Glomerular visceral epithelial cell (primary cell): ENCODE measurements at regions not wholly inside any gene's neighbourhood (a gene's known extent, or its start where the extent isn't known, plus 50 kb on each side); places are given as distances from the start of the nearest gene placed in this dataset.
"Not testable (repeated sequence)": the region's sequence is repeated elsewhere in the genome, so short reads cannot be mapped to it uniquely, and the experiment has no call there.

Experiments used
- DNase-seq: peaks from one replicate; pipeline ENCODE4 v3.0.0-alpha.2; 2016; ENCODE audit errors: extremely low spot score

DNA sequence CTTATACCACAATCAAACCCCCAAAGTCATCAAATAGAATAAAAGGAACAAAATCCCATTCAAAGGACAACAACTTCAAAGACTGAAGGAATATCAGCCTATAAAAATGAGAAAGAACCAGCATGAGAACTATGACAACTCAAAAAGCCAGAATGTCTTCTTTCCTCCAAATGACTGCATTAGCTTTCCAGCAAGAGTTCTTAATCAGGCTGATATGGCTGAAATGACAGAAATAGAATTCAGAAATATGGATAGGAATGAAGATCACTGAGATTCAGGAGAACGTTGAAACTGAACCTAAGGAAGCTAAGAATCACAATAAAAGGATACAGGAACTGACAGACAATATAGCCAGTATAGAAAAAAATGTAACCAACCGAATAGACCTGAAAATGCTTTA lies 109.5 kb downstream of the SINHCAF start:
- DNase-seq: no peak

DNA sequence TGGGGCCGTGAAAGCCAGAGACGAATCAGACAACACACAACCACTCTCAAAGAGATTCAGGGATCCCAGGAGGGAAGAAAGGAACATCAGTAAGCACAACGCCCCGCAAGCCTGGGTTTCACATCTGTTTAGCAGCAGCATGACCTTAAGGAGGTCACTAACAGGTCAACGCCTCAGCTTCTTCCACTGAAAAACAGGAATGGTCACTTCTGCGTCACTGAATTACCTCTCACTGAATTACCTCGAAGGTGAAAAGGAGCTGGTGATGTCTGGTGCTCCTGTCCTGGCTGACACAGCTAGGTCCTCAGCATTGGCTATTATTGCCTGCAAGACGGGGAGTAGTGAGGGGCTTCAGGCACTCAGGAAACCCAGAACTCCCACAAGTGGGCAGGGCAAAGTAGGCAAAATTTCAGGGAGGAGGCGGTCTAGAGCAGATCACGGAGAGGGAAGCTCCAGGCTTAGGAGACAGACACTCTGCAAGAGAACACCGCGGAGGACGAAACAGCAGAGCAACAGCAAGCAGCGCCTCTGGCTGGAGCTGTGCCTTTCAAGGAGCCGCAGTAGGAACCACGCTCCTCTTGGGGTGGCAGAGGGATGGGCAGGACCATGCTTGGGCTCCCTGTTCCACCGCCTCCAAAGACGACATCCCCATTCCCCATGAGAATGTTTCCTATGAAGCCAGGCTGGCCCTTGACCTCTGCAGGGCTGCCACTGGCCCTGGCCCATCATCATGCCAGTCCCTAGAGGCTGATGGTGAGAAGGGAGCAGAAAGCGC lies 108.4 kb downstream of the SINHCAF start:
- no peak for DNase-seq

DNA sequence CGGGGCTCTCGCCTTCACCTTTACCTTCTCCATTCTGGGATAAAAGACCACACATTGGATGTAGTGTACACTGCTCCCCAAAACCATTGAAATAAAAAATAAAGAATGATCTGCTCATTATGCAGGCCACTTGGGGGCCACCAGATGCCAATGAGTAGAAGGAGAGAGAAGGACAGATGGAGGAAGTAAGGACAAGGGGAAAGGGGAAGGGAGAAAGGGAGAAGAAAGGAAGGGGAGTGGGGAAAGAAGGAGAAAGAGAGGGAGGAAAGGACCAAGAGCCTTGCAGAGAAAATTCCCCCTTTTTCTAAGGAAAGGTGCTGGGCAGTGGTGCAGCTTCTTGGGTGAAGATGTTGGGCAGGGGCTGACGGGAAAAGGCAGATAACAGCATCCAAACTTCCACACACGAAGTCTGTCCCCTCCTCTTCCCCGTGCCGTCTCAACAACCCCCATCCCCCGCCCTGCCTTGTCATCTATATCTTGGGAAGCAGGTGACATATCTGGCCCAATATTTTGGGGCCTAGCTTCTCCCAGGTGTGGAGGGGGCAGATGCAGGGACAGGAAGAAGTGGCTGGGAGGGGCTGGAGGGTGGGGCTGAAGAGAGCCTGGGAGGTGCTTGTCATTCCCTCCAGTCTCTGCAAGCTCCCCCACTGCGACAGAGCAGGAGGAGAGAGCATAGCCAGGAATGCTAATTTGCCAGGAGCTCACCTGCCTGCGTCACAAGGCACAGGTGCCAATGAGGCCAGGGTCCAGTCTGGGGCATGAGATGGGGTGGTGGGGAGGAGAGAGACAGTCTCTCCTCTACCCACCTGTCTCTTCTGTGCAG lies 107.5 kb downstream of the SINHCAF start:
- no peak for DNase-seq

DNA sequence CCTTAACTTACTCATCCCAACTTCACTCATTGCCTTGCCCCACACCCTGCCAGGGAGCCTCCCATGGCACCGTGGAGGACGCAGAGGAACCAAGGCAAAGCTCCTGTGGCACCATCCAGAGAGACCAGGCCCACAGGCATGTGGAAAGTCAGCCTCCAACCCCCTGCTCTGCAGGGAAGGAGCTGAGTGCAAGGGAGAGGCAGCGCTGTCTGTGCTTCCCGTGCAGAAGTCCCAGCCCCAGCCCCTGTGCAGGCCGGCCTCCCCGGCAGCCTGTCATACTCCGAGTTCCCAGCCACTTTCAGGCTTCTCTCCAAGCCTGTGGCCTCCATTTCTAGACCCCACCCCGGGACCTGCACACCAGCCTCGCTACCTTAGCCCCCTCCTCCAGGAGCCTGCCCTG lies 106.4 kb downstream of the SINHCAF start:
- DNase-seq: no peak

DNA sequence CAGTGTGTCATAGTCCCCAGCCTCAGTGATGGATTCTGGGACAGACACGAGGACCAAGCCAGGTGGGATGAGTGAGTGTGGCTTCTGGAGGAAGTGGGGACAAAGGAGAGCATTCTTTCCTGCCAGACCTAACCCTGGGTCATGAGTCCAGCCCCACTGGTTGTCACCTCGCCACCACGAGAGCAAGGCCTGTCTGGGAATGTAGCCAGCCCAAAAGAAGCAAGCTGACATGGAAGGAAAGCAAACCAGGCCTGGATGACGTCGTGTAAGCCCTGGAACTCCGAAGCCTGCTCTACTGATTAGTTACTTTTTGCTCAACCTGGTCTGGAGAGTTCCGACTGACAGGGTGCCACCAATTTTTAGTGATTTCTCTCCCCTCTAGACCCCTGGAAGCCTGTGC lies 105.9 kb downstream of the SINHCAF start:
- no peak for DNase-seq

DNA sequence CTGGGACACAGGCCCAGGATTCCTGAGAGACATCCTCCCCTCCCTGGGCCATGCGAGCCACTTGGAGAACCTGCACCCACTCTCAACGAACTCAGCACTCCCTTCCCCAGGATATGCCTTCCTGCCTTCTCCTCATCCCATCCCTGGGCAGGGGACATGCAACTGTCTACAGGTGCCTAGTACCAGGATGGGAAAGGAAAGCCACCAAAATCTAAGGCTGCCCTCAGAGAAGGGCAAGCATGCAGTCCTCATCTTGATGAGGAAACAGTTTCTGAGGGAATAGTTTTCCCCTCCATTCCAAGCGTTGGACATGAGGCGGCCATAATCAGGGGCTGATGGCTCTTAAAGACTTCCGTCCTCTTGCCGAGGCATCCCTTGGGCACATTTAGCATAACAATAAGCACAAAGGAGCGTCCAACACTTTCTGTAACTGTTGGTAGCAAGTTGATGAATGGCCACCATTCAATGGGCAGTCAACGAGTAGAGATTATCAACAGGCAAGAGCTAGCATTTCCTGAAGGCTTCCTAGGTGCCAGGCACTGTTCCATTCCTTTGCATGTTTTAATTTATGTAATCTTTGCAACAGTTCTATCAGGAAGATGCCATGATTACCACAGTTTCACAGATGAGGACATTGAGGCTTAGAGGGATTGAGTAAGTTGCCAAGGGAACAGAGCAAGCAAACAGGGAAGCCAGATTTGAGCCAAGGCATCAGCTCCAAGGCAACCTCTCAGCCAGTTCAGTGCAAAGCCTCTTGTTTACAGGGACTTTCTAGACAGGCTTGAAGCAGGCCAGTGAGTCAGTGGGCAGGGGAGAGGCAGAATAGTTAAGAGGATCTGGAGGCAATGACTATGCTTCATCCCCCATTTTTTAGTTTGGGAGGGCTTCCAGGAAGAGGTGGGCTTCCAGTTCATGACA lies 105.1 kb downstream of the SINHCAF start:
- no peak for DNase-seq

DNA sequence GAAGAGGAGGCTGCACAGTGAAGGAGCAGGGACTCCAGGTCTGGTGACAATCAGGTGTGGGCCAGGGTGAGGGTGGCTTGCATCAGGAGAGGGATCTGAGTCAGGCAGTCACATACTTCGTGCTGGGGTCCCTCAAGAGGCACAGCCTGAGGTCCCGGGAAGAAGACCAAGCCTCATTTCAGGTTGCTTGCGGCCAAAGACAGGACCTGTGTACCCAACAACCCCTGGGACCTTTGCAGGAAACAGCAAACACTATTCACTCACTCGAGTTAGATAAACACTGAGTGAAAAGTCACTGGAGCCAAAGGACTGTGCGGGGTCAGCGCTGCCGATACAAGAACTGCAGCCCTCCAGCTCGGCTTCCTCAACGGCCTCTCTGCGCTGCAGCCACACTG lies 104.4 kb downstream of the SINHCAF start:
- DNase-seq: no peak

DNA sequence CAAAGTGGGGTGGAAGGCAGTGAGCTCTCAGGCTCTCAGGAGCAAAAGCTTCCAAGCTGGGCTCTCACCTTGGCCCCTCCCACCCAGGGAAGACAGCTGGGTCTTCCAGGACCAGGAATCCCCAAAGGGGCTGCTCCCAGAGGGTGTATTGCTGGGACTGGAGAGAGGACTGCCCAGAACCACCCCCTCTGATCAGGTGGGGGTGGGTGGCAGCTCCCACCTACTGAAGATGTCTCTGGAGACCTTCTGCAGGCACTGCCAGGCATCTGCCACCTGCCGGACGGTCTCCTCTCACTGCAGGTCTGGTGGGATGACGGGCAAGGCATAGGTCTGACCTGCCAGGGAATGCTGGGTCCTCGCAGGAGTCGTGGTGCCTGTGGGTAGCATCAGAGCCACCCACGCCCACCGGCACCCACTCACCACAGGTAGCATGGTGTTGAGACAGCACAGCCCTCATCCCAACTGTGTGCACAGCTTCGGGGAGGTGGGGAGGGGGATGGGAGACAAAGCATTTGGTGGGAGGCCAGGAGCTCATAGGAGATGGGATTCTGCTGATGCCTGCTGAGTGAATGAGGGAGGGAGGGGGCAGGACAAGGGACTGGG lies 103.2 kb downstream of the SINHCAF start:
- no peak for DNase-seq

DNA sequence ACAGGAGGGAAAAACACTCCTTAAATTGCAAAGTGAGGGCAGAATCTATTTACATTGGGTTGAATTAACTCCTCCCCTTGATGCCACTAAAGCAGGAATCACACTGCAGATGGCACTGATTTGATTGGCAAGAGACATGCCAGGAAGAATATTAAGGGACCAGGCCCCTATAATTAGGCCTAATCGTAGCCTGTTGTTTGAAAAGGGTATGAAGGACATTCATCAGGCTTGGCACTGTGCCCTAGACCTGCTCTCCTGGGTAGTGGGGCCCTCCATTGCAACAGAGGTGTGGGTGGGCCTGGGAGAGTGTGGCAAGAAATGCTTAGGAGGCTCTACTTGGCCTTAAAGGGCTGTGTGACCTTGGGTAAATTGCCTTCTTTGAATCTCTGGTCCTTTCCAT lies 102.3 kb downstream of the SINHCAF start:
- not testable (repeated sequence) for DNase-seq

DNA sequence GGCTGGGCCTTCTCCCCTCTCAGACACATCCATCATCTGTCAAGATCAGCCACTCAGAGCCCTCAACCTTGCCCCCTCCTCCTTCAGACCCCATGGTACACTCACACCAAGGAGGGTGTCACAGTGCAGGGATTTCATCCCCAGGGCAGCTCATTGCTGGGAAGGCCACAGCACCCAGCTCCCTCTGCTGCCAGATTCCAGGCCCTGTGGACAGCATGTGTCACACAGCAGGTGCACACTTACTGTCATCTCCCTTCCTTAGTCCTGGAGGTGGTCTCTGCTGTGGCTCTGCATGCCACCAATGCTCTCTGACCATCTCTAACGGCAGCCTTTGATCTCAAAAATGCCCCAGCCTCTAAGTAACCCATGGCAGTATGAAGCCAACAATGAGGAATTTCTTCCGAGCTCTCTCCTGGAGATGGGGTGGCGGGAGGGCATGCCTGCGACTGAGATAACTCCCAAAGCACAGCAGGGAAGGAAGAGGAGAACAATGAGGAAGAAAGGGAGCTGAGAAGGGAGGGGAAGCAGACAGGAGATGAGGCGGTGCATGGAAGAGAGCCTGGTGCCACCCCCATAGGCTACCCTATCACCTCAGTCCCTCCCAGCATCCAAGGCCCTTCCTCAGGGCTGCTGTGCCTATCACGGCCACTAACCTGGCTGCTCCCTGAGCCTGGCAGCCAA lies 101.0 kb downstream of the SINHCAF start:
- DNase-seq: no peak

DNA sequence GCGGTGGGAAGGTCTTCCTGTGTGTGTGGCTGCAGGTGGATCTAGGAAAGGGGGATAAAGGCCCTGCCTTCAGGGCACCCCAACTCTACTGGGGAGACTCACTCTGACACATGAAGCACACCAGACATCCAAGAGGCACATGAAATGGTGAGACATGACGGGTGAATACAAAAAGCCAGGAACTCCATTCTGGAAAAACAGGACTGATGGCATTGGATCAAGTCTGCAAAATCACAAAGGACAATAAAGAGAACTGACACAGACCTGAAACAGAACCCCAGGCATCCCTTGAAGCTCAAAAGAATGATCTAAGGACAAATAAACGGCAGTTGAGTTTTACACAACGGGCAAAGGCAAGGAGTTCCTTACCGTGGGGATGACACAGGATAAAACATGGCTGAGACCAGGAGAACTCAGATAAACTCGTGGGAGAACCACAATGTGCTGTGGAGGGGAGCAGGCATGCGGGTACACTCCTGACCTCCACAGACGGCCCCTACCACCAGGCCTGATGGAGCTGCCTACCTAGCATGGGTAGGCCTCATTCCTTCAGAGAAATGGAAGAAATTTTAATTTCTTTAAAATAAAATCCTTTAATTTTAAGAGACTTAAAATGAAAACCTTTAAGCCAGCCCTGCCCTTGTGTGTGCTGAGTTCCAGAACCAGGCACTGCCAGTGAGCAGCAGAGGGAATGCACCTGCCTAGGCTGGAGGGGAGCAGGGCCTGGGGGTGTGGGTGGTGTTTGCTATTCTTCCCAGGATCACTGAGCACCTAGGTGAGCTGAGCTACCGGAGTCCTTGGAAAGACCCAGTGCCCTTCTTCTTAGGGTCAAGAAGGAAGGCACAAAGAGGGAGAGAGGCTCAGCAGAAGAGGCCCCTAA lies 100.1 kb downstream of the SINHCAF start:
- DNase-seq: no peak

DNA sequence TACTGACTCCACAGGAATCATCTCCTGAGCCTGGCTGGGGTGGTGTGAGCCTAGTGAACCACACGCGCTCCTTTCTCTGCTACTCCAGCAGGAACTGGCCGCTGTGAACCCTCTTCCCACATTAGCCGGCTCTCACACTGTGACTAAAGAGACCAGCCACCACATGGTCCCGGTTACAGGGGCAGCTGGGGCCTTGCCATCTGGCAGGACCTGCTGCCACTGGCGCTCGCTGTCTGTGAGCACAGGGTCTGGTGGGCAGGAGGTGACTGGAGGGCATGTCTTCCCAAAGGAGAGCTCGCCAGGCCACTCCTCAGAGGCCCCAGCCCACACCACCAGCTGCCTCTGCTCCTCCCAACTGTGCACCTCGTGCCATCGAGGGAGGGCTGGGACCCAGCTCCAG lies 99.3 kb downstream of the SINHCAF start:
- no peak for DNase-seq

DNA sequence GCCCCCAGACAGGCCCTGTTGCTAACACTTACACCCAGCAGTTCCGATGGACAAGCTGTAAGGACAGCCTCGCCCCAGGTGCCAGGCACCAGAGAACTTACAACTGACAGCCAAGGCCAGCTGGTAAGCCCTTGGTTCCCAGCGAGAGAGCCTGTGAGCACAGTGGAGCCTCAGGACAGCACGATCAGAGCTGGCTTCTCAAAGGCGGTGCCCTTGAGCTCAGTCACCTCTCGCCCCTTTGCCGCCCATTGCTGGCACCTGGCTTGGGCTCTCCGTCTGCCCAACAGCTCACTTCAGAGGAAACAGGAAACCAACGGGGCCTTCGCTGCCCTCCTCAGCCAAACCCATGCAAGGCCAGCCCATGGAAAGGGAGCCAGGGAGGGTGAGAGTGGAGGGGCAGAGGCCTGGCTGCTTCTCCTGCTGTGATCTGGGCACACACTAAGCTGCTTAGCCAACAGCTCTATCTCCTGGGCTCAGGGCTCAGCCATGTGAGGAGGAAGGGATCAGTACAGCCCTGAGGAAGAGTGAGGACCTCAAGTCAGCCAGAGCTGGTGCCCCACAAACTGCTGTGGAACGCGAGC lies 98.5 kb downstream of the SINHCAF start:
- no peak for DNase-seq

DNA sequence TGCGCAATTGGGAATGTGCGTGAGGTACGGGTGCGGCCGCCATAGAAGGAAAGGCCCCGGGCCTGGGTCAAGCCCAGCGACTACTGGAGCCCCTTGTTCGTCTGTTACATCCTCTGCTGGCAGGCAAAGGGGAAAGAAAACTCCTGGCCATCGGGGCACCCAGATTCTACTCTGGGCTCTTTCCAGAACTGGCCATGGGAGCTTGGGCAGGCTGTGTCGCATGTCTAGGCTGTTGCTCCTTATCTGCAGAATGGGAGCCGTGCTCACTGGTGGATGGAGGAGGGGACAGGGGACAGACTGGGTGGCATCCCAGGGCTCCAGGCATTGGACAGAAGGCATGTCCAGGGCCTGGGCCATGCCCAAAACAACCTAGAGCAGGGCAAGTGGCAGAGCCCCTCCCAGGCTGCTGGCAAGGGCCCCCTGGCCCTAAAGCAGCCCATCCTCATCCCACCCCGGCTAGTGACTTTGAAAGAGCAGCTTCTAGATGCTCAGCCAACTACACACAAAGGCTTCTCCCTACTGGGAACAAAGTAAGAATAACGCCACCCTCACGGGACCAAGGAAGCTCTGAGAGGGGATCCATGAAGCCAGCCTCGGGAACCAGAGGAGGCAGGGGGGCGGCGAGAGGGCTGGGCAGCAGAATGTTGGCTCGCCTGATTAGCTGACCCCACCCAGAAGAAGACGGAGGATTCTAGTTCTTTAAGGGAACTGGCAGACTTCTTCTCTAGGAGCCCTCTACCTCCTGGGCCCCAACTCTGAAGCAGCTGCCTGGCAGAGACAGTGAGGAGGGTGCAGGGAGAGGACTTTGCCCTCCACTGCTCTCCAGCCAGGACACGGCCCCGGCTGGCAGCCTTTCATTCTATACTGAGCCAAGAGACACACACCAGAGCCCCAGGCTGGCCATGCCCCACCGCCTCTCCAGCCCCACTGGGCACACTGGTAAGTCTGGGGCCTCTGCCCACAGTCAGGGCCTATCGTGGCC lies 96.8 kb downstream of the SINHCAF start:
- peak; percentile 40 for DNase-seq

DNA sequence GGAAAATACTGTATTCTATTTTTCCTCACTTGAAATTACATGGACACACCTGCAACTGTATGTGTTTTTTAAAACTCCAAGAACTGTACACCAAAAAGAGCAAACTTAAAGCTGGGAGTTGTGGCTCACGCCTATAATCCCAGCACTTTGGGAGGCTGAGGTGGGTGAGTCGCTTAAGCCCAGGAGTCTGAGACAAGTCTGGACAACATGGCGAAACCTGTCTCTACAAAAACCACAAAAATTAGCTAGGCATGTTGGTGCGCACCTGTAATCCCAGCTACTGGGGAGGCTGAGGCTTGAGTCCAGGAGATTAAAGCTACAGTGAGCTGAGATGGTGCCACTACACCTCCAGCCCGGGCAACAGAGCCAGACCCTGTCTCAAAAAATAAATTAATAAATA lies 95.9 kb downstream of the SINHCAF start:
- DNase-seq: no peak
